GM19455 (cell line): ENCODE measurements at regions not wholly inside any gene's neighbourhood (a gene's known extent, or its start where the extent isn't known, plus 50 kb on each side); places are given as distances from the start of the nearest gene placed in this dataset.

Experiments
- ATAC-seq: cut with Tn5 transposase; IDR thresholded peaks from one replicate; pipeline ENCODE4 v1.9.1; 2021; ENCODE audit not compliant: unreplicated experiment

GRCh38 chr12:128140551-128140950 is 126.4 kb upstream of the TMEM132C start:
- ATAC-seq, result no peak

GRCh38 chr12:128150961-128151360 is 116.0 kb upstream of the TMEM132C start:
- no peak for ATAC-seq

DNA sequence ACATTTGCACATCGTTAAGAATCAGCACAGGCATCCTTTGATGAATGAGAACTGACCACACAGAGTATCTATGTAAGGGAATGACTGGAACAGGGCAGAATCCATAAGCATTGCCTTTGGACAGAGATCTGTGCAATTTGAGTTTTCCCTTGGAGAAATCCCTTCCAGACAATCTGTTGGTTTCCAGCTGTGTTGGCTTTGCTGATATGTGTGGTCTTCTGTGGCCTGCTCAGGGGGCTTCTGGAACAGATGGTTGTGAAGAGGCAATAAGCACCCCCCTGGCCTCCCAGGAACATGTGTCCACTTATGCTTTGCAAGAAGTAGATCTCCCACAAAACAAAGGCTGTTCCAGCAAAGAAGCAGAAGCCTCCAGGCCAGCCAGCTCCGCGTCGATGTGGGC is 111.4 kb upstream of the TMEM132C start:
- no peak for ATAC-seq

- ATAC-seq, result no peak
These were observed 103.9 kb upstream of the TMEM132C start for GRCh38 chr12:128163086-128163485.

- no peak for ATAC-seq
These were observed 102.4 kb upstream of the TMEM132C start for GRCh38 chr12:128164533-128164932.

- ATAC-seq, result no peak
These were observed 101.6 kb upstream of the TMEM132C start for GRCh38 chr12:128165387-128165786.

GRCh38 chr12:128168273-128168672 is 98.7 kb upstream of the TMEM132C start:
- no peak for ATAC-seq

DNA sequence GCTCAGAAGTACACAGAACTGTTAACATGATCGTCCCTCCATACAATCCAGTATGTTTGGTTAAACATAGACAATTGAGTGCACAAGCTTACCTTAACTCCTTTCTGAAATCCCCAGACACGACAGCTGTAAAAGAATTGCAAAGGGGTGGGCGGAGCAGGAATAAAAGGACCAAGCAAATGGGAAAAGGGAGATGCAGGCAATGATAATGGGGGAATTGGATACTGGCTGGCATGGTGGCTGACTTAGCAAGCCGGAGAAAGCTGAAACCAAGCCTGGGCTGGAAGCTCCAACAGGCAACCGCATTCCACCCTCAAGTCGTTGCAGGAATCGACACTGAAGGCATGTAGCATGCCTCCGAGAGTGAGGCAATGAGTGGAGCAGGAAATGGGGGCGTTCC is 96.8 kb upstream of the TMEM132C start:
- no peak for ATAC-seq

GRCh38 chr12:128178565-128178964 is 88.4 kb upstream of the TMEM132C start:
- no peak for ATAC-seq

GRCh38 chr12:128178966-128179365 is 88.0 kb upstream of the TMEM132C start:
- no peak for ATAC-seq

DNA sequence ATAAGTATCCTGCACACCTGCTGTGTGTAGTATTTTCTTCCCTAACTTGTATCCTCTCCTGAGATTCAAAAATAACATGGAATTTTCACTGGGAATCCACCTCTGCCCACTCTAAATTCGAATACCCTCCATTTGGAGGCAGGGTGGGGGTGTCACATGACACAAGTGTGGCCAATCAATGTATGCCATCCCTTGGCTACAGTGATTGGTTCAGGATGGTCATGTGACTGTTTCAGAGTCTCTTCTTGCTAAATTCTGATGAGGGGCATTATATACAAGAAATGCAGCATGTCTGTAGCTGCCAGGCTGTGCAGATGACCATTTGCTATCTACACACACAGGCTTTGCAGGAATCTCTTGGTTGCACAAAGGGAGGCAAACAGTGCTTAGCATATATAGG is 86.8 kb upstream of the TMEM132C start:
- no peak for ATAC-seq

- ATAC-seq, result no peak
These were observed 76.9 kb upstream of the TMEM132C start for GRCh38 chr12:128190052-128190451.

DNA sequence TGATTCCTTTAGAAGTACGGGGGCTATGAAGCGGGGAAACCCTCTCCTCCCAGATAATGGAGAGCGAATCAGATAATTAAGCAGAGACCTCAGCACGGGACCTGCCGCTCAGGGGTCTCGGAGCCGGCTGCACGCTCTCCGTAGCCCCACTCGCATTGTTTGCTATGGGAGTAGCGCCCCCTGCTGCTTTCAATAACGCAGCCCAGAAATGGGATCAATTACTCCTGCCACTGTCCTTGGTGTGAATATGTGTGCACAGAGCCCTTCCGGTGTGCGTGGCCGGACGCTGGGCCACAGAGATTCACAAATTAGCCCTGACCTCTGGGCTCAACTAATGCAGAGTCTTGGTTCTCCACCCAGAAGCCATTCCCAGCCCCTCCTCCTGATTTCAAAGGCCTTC is 76.4 kb upstream of the TMEM132C start:
- ATAC-seq, result no peak

- no peak for ATAC-seq
These were observed 75.6 kb upstream of the TMEM132C start for GRCh38 chr12:128191380-128191779.

GRCh38 chr12:128204711-128205110 is 62.3 kb upstream of the TMEM132C start:
- no peak for ATAC-seq

GRCh38 chr12:128205145-128205544 is 61.8 kb upstream of the TMEM132C start:
- no peak for ATAC-seq

- ATAC-seq, result no peak
These were observed 61.2 kb upstream of the TMEM132C start for GRCh38 chr12:128205758-128206157.
